ENCODE measurements at regions not wholly inside any gene's neighbourhood (a gene's known extent, or its start where the extent isn't known, plus 50 kb on each side); places are given as distances from the start of the nearest gene placed in this dataset.

- Histone ChIP-seq H3K27ac (ENCODE audit: extremely low read length, insufficient read depth, low read length) (no peak overlapping the region), H3K4me1 (ENCODE audit: insufficient read depth, low read length) (peaks cover 10% of the 10 kb centered on the region; the same call in 1 of the 2 replicates), H3K9me3 (ENCODE audit: low read length) (no peaks in the 10 kb centered on the region), H3K36me3 (replicated peaks in 1 of 2; ENCODE audit: control insufficient read depth in 1 of 2, insufficient read depth in 2 of 2, low read length in 2 of 2) (peaks cover 5 to 25% of the 10 kb centered on the region in 2 experiments), H3K79me2 (ENCODE audit: insufficient read depth, low read length) (peaks cover 29% of the 10 kb centered on the region), H4K20me1 (ENCODE audit: insufficient read depth, low read length) (peaks cover 6% of the 10 kb centered on the region), H3K4me3 (replicated peaks in 1 of 3; ENCODE audit: insufficient read depth in 1 of 3, low read depth in 2 of 3, low read length in 3 of 3) (no peak overlapping the region), H2AFZ (ENCODE audit: low read length) (no peak overlapping the region), H3K27me3 (ENCODE audit: control insufficient read depth in 1 of 2, insufficient read depth in 2 of 2, low read length in 2 of 2) (no peaks in the 10 kb centered on the region), H3K4me2 (ENCODE audit: low read depth, low read length) (no peak overlapping the region), H3K9ac (ENCODE audit: insufficient read depth, low read depth, low read length) (no peak overlapping the region)
- 100% methylated on average over 3 of the region's 3 CpGs for WGBS (ENCODE audit: low lambda C conversion rate)
- DNase-seq (ENCODE audit: low spot score) (no peak), FAIRE-seq (no peak), ATAC-seq (peak; percentile 53; the same call in 2 of the 3 replicates)
- ChIA-PET POLR2A (no interaction called here), CTCF (ENCODE audit: low intra/inter-chr PET ratio, low total read pairs) (interaction anchor here (0.6 to 2.0 kb wide), 2 partner anchors 20 to 239 kb away, joined by 3 to 6 read pairs; no protein-coding TSS in a partner anchor)
- no TSS peak for BruUV-seq (replicated peaks)
- in situ Hi-C loops (cut with HindIII; ENCODE audit: extremely low pct_ligation_motif_present, low pct_unique_long_range_greater_than_20kb): no loop called here
- intact Hi-C loops (cut with micrococcal nuclease; ENCODE audit: unreplicated experiment): loop anchor here (2.0 kb wide), 1 partner anchor 240 kb away; no protein-coding TSS in a partner anchor
- peak; percentile 49 for TF ChIP-seq CTCF (CRISPR knock-in tag; IDR thresholded peaks at IDR 0.05)
- TF ChIP-seq ZNF770 (CRISPR knock-in tag; IDR thresholded peaks at IDR 0.05): no peak
- TF ChIP-seq ZBTB39 (CRISPR knock-in tag; IDR thresholded peaks at IDR 0.05): no peak
- TF ChIP-seq STAG1 (CRISPR knock-in tag; IDR thresholded peaks at IDR 0.05): peak; percentile 64
- TF ChIP-seq GPN1 (CRISPR knock-in tag; IDR thresholded peaks at IDR 0.05; ENCODE audit: borderline replicate concordance): no peak
- no peak for TF ChIP-seq CBX2 (IDR thresholded peaks at IDR 0.05; ENCODE audit: low read depth, low read length)
- TF ChIP-seq CBX2 (CRISPR knock-in tag; IDR thresholded peaks at IDR 0.05; ENCODE audit: low read depth): no peak
- no peak for TF ChIP-seq ELF4 (CRISPR knock-in tag; IDR thresholded peaks at IDR 0.05; ENCODE audit: borderline replicate concordance)
- peak; percentile 83; the same call in 1 of the 2 replicates for TF ChIP-seq ZNF644 (CRISPR knock-in tag; IDR thresholded peaks at IDR 0.05; ENCODE audit: low read depth)
- TF ChIP-seq MYPOP (CRISPR knock-in tag; IDR thresholded peaks at IDR 0.05): no peak
- TF ChIP-seq SMC3 (IDR thresholded peaks at IDR 0.05; ENCODE audit: low read length): peak; percentile 24; the same call in 1 of the 2 replicates
- no peak for TF ChIP-seq MEF2D (CRISPR knock-in tag; IDR thresholded peaks at IDR 0.05)
- TF ChIP-seq XBP1 (CRISPR knock-in tag; IDR thresholded peaks at IDR 0.05): no peak
- peak; percentile 42; the same call in 1 of the 2 replicates for TF ChIP-seq ZMYM4 (CRISPR knock-in tag; IDR thresholded peaks at IDR 0.05)
- no peak for TF ChIP-seq BCLAF1 (IDR thresholded peaks at IDR 0.05)
These were observed 65.0 kb downstream of the C9orf152 start for GRCh38 chr9:110142868-110143481.
